ENCODE measurements at regions not wholly inside any gene's neighbourhood (a gene's known extent, or its start where the extent isn't known, plus 50 kb on each side); places are given as distances from the start of the nearest gene placed in this dataset.

DNA sequence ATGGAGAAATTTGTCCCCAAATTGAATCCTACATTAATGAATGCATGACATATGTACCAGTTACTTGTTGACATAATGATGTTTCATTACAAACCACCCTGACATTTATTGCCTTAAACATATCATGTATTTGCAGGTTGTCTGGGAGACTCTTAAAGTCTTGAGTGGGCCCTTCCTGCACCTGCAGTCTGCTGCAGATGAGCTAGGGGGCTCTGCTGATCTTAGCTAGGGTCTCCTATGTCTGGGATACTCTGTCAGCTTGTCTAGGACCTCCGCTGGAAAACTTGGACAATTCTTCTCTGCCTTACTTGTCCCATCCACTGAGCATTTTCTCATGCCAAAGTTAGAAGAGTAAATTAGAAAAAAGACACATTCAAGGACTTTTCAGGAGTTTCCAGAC, 581.6 kb downstream of the HAO1 start:
- DNase-seq (ENCODE audit: low read depth) = no peak

GRCh38 chr20:7359739-7360138, 580.5 kb downstream of the HAO1 start:
- TF ChIP-seq CTCF (IDR thresholded peaks at IDR 0.05; ENCODE audit: low read depth, low read length, missing control alignments) = no peak
- H3K4me3 ChIP-seq (ENCODE audit: low read depth, low read length) = no peak overlapping the region
- no peak for DNase-seq (ENCODE audit: low read depth)

More for the DNA sequence above, 581.6 kb downstream of the HAO1 start:
- TF ChIP-seq CTCF (IDR thresholded peaks at IDR 0.05; ENCODE audit: low read depth, low read length, missing control alignments) = no peak
- no peak overlapping the region for H3K4me3 ChIP-seq (ENCODE audit: low read depth, low read length)

DNA sequence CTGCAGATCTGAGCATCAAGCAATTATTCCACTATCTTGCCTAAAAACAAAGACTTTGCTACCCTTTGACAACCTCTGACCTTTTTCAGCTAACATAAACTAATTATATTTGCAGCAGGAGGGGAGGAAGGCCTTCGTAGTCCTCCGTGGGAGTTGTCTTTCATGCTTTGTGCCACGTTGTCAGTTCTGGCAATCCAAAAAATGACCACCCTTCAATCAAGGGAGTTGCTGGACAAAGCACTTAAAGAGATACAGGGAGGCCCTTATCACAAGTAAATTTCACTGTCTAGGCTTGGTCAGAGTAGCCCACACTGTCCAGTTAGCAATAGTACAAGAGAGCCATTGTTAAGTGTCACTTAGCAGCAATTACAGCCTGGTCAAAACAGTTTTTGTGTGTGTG, 578.9 kb downstream of the HAO1 start:
- no peak for DNase-seq (ENCODE audit: low read depth)

DNA sequence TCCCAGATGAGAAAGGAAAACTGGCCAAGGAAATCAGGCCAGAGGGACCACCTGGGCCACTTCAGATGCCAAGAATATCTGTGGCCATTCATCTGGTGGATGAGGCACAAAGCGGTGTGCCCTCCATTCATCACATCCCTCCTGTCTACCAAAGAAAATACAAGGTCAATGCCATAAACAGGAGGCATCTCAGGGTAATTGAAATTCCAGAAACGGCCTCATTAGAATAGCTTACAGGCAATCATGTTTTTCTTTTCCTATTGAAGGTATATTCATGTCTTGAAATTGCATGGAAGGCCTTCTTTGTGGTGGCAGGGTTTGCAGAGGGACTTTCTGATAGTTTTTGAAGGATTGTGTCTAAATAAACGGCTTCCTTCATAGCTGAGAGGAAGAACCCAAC, 578.3 kb downstream of the HAO1 start:
- no peak for DNase-seq (ENCODE audit: low read depth)
- TF ChIP-seq CTCF (IDR thresholded peaks at IDR 0.05; ENCODE audit: low read depth, low read length, missing control alignments) = no peak

More for the DNA sequence above, 578.9 kb downstream of the HAO1 start:
- no peak for TF ChIP-seq CTCF (IDR thresholded peaks at IDR 0.05; ENCODE audit: low read depth, low read length, missing control alignments)
- no peak overlapping the region for H3K4me3 ChIP-seq (ENCODE audit: low read depth, low read length)

GRCh38 chr20:7362601-7363000, 577.7 kb downstream of the HAO1 start:
- TF ChIP-seq CTCF (IDR thresholded peaks at IDR 0.05; ENCODE audit: low read depth, low read length, missing control alignments) = no peak
- H3K4me3 ChIP-seq (ENCODE audit: low read depth, low read length) = no peak overlapping the region
- no peak for DNase-seq (ENCODE audit: low read depth)

More for the DNA sequence above, 578.3 kb downstream of the HAO1 start:
- no peak overlapping the region for H3K4me3 ChIP-seq (ENCODE audit: low read depth, low read length)

GRCh38 chr20:7366189-7366588, 574.1 kb downstream of the HAO1 start:
- no peak overlapping the region for H3K4me3 ChIP-seq (ENCODE audit: low read depth, low read length)
- DNase-seq (ENCODE audit: low read depth) = no peak
- no peak for TF ChIP-seq CTCF (IDR thresholded peaks at IDR 0.05; ENCODE audit: low read depth, low read length, missing control alignments)

- no peak for DNase-seq (ENCODE audit: low read depth)
- H3K4me3 ChIP-seq (ENCODE audit: low read depth, low read length) = no peak overlapping the region
- no peak for TF ChIP-seq CTCF (IDR thresholded peaks at IDR 0.05; ENCODE audit: low read depth, low read length, missing control alignments)
Measured at GRCh38 chr20:7371518-7372163, 568.6 kb downstream of the HAO1 start.
